Kidney epithelial cell (primary cell): ENCODE measurements at regions not wholly inside any gene's neighbourhood (a gene's known extent, or its start where the extent isn't known, plus 50 kb on each side); places are given as distances from the start of the nearest gene placed in this dataset.

Experiments used
- DNase-seq: peaks from one replicate; pipeline ENCODE4 v3.0.0-alpha.2; 2010; ENCODE audit warnings: low read depth
- H3K27me3 ChIP-seq: 2 replicates; pipeline ENCODE4 v1.6.0; 2011; ENCODE audit warnings: low read length; ENCODE audit not compliant: control insufficient read depth, insufficient read depth
- H3K36me3 ChIP-seq: 2 replicates; pipeline ENCODE4 v1.5.1; 2011; ENCODE audit warnings: low read length; ENCODE audit not compliant: control insufficient read depth, insufficient read depth
- H3K4me3 ChIP-seq: 2 replicates; pipeline ENCODE4 v1.5.1; 2011; ENCODE audit warnings: low read depth, mild to moderate bottlenecking, control low read depth, low read length
- TF ChIP-seq, protein P1 (sequence below): IDR thresholded peaks from 2 replicates; pipeline ENCODE4 v1.5.1; 2011; ENCODE audit warnings: mild to moderate bottlenecking, moderate library complexity, low read length, control low read depth, inconsistent platforms; ENCODE audit not compliant: insufficient read depth, poor library complexity, severe bottlenecking

DNA sequence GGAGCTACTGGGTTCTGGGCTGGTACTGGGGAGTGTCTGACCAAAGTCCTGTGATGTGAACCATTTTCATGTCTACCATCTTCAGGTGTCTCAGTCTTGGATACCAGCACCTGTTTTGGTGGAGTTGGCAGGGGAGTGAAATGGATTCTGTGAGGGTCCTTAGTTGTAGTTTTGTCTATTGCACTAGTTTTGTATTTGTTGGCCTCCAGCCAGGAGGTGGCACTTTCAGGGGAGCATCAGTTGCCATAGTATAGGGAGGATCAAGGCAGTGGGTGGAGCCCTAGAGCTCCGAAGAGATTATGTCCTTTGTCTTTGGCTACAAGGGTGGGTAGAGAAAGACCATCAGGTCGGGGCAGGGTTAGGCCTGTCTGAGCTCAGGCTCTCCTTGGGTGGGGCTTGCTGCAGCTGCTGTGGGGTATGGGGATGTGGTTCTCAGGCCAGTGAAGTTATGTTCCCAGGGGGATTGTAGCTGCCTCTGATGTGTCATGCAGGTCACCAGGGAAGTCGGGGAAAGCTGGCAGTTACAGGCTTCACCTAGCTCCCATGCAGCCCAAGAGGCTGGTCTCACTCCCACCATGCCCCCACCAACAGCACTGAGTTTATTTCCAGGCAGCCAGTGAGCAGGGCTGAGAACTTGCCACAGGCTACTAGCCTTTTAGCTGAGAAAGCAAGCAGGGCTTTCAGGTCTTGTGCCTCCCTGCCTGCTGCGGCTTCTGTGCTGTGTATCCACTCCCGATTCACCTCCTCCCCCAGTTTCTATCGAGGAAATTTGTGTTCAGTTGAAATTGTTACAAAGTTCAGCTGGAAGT lies 153.1 kb downstream of the ZNF365 start:
- no peak for DNase-seq
- Histone ChIP-seq H3K27me3 (no peaks in the 10 kb centered on the region), H3K4me3 (no peak overlapping the region), H3K36me3 (no peaks in the 10 kb centered on the region)
- TF ChIP-seq, protein P1, sequence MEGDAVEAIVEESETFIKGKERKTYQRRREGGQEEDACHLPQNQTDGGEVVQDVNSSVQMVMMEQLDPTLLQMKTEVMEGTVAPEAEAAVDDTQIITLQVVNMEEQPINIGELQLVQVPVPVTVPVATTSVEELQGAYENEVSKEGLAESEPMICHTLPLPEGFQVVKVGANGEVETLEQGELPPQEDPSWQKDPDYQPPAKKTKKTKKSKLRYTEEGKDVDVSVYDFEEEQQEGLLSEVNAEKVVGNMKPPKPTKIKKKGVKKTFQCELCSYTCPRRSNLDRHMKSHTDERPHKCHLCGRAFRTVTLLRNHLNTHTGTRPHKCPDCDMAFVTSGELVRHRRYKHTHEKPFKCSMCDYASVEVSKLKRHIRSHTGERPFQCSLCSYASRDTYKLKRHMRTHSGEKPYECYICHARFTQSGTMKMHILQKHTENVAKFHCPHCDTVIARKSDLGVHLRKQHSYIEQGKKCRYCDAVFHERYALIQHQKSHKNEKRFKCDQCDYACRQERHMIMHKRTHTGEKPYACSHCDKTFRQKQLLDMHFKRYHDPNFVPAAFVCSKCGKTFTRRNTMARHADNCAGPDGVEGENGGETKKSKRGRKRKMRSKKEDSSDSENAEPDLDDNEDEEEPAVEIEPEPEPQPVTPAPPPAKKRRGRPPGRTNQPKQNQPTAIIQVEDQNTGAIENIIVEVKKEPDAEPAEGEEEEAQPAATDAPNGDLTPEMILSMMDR: no peak

DNA sequence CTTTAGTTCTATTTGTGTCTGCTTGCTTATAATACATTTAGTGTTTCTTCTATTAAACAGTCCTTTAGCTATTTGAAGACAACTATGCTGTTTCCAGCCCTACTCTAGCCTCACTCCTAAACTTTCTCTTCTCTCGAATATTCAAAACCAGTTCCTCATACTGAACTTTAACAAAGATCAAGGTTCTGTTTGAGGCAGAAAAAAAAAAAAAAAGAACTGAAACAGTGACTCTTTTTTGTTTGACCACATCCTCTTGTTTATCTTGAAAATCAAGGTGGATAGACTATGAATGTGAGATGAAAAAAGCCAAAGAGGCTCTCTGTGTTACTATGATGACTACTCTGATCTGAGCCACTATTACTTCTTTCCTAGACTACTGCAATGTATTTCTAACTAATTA lies 154.3 kb downstream of the ZNF365 start:
- Histone ChIP-seq H3K36me3 (no peaks in the 10 kb centered on the region), H3K27me3 (no peaks in the 10 kb centered on the region), H3K4me3 (no peak overlapping the region)
- DNase-seq: no peak
- TF ChIP-seq, protein P1: no peak

DNA sequence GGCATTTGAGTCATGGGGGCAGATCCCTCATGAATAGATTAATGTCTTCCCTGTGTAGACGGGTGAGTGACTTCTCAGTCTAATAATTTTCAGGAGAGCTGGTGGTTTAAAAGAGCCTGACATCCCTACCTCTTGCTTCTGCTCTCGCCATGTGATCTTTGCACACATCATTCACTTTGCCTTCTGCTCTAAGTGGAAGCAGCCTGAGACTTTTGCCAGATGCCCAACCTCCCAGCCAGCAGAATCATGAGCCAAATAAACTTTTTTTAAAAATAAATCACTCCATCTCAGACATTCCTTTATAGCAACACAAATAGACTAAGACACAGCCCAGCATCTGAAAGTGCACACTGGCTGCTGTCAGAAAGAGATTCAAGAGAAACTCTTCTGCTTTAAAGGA lies 155.2 kb downstream of the ZNF365 start:
- no peaks in the 10 kb centered on the region for H3K36me3 ChIP-seq
- no peak for DNase-seq
- TF ChIP-seq, protein P1: no peak
- H3K27me3 ChIP-seq: no peaks in the 10 kb centered on the region
- no peak overlapping the region for H3K4me3 ChIP-seq

DNA sequence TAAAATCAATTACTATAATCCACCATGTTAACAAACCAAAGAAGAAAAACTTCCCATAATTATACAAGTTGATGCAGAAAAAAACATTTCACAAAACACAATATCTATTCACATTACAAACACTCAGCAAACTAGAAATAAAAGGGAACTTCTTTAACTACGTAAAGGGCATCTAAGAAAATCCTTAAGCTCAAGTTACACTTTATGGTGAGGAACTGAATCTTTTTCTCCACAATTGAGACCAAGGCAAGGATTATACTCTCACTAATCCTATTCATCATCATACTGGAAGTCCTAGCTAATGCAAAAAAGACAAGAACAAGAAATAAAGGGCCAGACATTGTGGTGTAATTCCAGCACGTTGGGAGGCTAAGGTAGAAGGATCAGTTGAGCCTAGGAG lies 159.9 kb downstream of the ZNF365 start:
- Histone ChIP-seq H3K27me3 (no peaks in the 10 kb centered on the region), H3K36me3 (no peaks in the 10 kb centered on the region), H3K4me3 (no peak overlapping the region)
- DNase-seq: no peak
- TF ChIP-seq, protein P1: no peak

DNA sequence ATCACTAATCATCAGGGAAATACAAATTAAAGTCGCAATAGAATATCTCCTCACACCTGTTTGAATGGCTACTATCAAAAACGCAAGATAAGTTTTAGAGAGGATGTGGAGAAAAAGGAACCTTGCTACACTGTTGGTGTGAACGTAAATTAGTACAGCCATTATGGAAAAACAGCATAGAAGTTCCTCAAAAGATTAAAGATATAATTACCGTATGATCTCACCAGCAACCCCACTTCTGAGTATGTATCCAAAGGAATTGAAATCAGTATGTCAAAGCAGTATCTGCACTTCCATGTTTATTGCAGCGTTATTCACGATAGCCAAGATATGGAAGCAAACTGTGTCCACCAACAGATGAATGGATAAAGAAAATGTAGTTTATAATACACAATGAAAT lies 164.4 kb downstream of the ZNF365 start:
- TF ChIP-seq, protein P1: no peak
- Histone ChIP-seq H3K27me3 (no peaks in the 10 kb centered on the region), H3K4me3 (no peak overlapping the region), H3K36me3 (no peaks in the 10 kb centered on the region)
- no peak for DNase-seq

DNA sequence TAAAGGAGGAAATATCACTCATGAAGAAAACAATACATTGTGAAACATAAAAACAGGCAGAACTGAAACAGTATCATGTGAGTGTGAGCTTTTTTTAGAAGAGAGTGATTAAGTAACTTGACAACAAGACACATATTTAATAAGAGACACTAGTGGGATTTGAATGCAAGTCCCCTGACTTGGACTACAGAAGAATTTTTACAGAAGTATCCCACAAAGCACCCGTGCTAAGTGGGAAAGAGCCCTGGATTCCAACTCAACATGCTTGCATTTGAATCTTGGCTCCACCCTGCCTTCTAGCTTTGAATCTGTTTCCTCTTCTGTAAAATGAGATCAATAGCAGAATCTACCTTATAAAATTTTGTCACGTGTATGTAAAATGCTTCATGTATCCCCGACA lies 166.2 kb downstream of the ZNF365 start:
- no peak overlapping the region for H3K4me3 ChIP-seq
- no peaks in the 10 kb centered on the region for H3K36me3 ChIP-seq
- no peaks in the 10 kb centered on the region for H3K27me3 ChIP-seq
- TF ChIP-seq, protein P1: no peak
- DNase-seq: no peak
